DMS153 treated with DMSO at 0.1 percent for 48 hours (cell line): ENCODE measurements at regions not wholly inside any gene's neighbourhood (a gene's known extent, or its start where the extent isn't known, plus 50 kb on each side); places are given as distances from the start of the nearest gene placed in this dataset.
A peak's percentile ranks its signal among the peaks of the same experiment; 100 is the strongest.

Source experiments
- DNase-seq: peaks from one replicate; lab custom pipeline; 2025; ENCODE audit not compliant: unreplicated experiment; lab: John Stamatoyannopoulos, UW

GRCh38 chr12:3336606-3337311 is 154.2 kb upstream of the PRMT8 start:
- peak; percentile 14 for DNase-seq

- no peak for DNase-seq
Observed at GRCh38 chr12:3337944-3338343, 153.1 kb upstream of the PRMT8 start.

- no peak for DNase-seq
Observed at GRCh38 chr12:3339221-3339620, 151.8 kb upstream of the PRMT8 start.

GRCh38 chr12:3341594-3341993 is 149.4 kb upstream of the PRMT8 start:
- DNase-seq: peak; percentile 59

GRCh38 chr12:3342051-3342450 is 149.0 kb upstream of the PRMT8 start:
- DNase-seq: peak; percentile 67

GRCh38 chr12:3348055-3348454 is 142.9 kb upstream of the PRMT8 start:
- DNase-seq: no peak

GRCh38 chr12:3350432-3350831 is 140.6 kb upstream of the PRMT8 start:
- DNase-seq: no peak

- DNase-seq: no peak
Observed at GRCh38 chr12:3351731-3352130, 139.3 kb upstream of the PRMT8 start.

GRCh38 chr12:3352230-3352629 is 138.8 kb upstream of the PRMT8 start:
- DNase-seq: no peak

GRCh38 chr12:3353621-3354020 is 137.4 kb upstream of the PRMT8 start:
- no peak for DNase-seq

- DNase-seq: no peak
Observed at GRCh38 chr12:3354586-3354985, 136.4 kb upstream of the PRMT8 start.

- DNase-seq: no peak
Observed at GRCh38 chr12:3355378-3355900, 135.6 kb upstream of the PRMT8 start.

GRCh38 chr12:3357950-3358525 is 133.0 kb upstream of the PRMT8 start:
- DNase-seq: no peak

- DNase-seq: no peak
Observed at GRCh38 chr12:3359478-3359877, 131.5 kb upstream of the PRMT8 start.

- DNase-seq: no peak
Observed at GRCh38 chr12:3361146-3361545, 129.9 kb upstream of the PRMT8 start.

GRCh38 chr12:3362737-3363136 is 128.3 kb upstream of the PRMT8 start:
- no peak for DNase-seq

- DNase-seq: no peak
Observed at GRCh38 chr12:3363608-3364007, 127.4 kb upstream of the PRMT8 start.

GRCh38 chr12:3364226-3364625 is 126.8 kb upstream of the PRMT8 start:
- no peak for DNase-seq

GRCh38 chr12:3364661-3365462 is 126.1 kb upstream of the PRMT8 start:
- DNase-seq: no peak

- DNase-seq: peak; percentile 8
Observed at GRCh38 chr12:3365463-3366411, 125.3 kb upstream of the PRMT8 start.
